K562 (cell line): ENCODE measurements at regions not wholly inside any gene's neighbourhood (a gene's known extent, or its start where the extent isn't known, plus 50 kb on each side); places are given as distances from the start of the nearest gene placed in this dataset.

Experiments
- ELF2 ChIP-seq: fragments of 250-450 bp; sonication (Bioruptor Pico); IDR thresholded peaks from 2 replicates; pipeline ENCODE4 v1.5.0; 2021; ENCODE audit warnings: mild to moderate bottlenecking
- HDAC1 ChIP-seq, 2 experiments: fragments of 450-650 bp; IDR thresholded peaks; 2 replicates each; pipeline ENCODE4 v1.6.1; 2016 to 2017; ENCODE audit warnings: inconsistent platforms in 1 of 2, mild to moderate bottlenecking in 1 of 2, moderate library complexity in 1 of 2
- NR1H2 ChIP-seq: sonication (generic); formaldehyde crosslinking; IDR thresholded peaks from 2 replicates; pipeline ENCODE4 v1.4.0; 2020; ENCODE audit warnings: mild to moderate bottlenecking, missing genetic modification reagents
- PHB2 ChIP-seq: fragments of 450-650 bp; IDR thresholded peaks from 2 replicates; pipeline ENCODE4 v1.6.1; 2017; ENCODE audit warnings: low read depth
- THRAP3 ChIP-seq: fragments of 450-650 bp; IDR thresholded peaks from 2 replicates; pipeline ENCODE4 v1.6.1; 2016; ENCODE audit warnings: mild to moderate bottlenecking, inconsistent platforms, borderline replicate concordance
- TF ChIP-seq, protein P1 (sequence below): fragments of 200-600 bp; sonication (generic); IDR thresholded peaks from one replicate; pipeline ENCODE4 v1.6.1; 2012; ENCODE audit warnings: mild to moderate bottlenecking, low read depth, low read length, inconsistent platforms
- TF ChIP-seq, protein P2 (sequence below), 2 experiments: IDR thresholded peaks; 2 replicates each; pipeline ENCODE4 v1.6.1; 2012; ENCODE audit warnings: improper control_type of control experiment in 2 of 2, low read depth in 2 of 2, low read length in 2 of 2, borderline replicate concordance in 1 of 2
- TF ChIP-seq, protein P3 (sequence below): fragments of 250-450 bp; sonication (Bioruptor Pico); IDR thresholded peaks from 2 replicates; pipeline ENCODE4 v1.5.0; 2022; ENCODE audit warnings: mild to moderate bottlenecking
- TF ChIP-seq, protein P4 (sequence below): sonication (generic); formaldehyde crosslinking; IDR thresholded peaks from 2 replicates; pipeline ENCODE4 v1.9.0; 2022; ENCODE audit warnings: mild to moderate bottlenecking, missing genetic modification reagents

DNA sequence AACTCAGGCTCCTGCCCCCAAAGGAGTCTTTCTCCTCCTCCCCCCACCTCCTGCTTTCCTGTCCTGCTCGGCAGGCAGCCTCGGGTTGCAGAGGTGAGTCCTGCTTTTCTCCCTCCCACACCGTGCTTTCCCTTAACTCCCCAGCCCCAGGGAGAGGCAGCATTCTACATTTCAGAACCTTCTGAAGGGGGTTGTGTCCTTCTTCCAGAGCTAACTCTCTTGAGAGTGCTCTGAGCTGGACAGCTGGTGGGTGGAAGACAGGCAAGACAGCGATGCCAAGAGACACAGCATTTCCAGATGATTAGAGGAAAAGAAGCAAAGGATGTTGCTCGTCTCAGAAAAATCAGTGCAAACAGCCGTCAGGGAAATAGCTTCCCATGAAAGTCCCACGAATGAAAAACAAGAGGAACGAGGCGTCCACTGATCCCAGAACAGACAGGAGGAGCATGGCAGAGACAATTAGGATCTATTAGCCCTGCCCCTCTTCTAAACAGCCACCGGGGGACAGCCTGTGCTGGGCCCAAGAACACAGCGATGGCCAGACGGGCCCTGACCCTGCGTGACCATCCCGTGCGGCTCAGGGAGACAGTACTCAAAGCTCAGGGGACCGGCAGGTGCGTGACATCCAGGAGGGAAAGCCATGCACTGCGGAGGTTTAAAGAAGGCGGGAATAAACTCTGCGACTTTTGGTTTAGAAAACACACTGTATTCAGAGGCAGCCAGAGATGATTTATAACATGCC is 216.5 kb upstream of the RTL1 start (continued):
- TF ChIP-seq, protein P1, sequence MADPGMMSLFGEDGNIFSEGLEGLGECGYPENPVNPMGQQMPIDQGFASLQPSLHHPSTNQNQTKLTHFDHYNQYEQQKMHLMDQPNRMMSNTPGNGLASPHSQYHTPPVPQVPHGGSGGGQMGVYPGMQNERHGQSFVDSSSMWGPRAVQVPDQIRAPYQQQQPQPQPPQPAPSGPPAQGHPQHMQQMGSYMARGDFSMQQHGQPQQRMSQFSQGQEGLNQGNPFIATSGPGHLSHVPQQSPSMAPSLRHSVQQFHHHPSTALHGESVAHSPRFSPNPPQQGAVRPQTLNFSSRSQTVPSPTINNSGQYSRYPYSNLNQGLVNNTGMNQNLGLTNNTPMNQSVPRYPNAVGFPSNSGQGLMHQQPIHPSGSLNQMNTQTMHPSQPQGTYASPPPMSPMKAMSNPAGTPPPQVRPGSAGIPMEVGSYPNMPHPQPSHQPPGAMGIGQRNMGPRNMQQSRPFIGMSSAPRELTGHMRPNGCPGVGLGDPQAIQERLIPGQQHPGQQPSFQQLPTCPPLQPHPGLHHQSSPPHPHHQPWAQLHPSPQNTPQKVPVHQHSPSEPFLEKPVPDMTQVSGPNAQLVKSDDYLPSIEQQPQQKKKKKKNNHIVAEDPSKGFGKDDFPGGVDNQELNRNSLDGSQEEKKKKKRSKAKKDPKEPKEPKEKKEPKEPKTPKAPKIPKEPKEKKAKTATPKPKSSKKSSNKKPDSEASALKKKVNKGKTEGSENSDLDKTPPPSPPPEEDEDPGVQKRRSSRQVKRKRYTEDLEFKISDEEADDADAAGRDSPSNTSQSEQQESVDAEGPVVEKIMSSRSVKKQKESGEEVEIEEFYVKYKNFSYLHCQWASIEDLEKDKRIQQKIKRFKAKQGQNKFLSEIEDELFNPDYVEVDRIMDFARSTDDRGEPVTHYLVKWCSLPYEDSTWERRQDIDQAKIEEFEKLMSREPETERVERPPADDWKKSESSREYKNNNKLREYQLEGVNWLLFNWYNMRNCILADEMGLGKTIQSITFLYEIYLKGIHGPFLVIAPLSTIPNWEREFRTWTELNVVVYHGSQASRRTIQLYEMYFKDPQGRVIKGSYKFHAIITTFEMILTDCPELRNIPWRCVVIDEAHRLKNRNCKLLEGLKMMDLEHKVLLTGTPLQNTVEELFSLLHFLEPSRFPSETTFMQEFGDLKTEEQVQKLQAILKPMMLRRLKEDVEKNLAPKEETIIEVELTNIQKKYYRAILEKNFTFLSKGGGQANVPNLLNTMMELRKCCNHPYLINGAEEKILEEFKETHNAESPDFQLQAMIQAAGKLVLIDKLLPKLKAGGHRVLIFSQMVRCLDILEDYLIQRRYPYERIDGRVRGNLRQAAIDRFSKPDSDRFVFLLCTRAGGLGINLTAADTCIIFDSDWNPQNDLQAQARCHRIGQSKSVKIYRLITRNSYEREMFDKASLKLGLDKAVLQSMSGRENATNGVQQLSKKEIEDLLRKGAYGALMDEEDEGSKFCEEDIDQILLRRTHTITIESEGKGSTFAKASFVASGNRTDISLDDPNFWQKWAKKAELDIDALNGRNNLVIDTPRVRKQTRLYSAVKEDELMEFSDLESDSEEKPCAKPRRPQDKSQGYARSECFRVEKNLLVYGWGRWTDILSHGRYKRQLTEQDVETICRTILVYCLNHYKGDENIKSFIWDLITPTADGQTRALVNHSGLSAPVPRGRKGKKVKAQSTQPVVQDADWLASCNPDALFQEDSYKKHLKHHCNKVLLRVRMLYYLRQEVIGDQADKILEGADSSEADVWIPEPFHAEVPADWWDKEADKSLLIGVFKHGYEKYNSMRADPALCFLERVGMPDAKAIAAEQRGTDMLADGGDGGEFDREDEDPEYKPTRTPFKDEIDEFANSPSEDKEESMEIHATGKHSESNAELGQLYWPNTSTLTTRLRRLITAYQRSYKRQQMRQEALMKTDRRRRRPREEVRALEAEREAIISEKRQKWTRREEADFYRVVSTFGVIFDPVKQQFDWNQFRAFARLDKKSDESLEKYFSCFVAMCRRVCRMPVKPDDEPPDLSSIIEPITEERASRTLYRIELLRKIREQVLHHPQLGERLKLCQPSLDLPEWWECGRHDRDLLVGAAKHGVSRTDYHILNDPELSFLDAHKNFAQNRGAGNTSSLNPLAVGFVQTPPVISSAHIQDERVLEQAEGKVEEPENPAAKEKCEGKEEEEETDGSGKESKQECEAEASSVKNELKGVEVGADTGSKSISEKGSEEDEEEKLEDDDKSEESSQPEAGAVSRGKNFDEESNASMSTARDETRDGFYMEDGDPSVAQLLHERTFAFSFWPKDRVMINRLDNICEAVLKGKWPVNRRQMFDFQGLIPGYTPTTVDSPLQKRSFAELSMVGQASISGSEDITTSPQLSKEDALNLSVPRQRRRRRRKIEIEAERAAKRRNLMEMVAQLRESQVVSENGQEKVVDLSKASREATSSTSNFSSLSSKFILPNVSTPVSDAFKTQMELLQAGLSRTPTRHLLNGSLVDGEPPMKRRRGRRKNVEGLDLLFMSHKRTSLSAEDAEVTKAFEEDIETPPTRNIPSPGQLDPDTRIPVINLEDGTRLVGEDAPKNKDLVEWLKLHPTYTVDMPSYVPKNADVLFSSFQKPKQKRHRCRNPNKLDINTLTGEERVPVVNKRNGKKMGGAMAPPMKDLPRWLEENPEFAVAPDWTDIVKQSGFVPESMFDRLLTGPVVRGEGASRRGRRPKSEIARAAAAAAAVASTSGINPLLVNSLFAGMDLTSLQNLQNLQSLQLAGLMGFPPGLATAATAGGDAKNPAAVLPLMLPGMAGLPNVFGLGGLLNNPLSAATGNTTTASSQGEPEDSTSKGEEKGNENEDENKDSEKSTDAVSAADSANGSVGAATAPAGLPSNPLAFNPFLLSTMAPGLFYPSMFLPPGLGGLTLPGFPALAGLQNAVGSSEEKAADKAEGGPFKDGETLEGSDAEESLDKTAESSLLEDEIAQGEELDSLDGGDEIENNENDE = no peak
- TF ChIP-seq HDAC1 (IDR thresholded peaks at IDR 0.05) = no peak
- TF ChIP-seq PHB2 = no peak
- TF ChIP-seq THRAP3 = no peak
- no peak for TF ChIP-seq NR1H2
- TF ChIP-seq, protein P2, sequence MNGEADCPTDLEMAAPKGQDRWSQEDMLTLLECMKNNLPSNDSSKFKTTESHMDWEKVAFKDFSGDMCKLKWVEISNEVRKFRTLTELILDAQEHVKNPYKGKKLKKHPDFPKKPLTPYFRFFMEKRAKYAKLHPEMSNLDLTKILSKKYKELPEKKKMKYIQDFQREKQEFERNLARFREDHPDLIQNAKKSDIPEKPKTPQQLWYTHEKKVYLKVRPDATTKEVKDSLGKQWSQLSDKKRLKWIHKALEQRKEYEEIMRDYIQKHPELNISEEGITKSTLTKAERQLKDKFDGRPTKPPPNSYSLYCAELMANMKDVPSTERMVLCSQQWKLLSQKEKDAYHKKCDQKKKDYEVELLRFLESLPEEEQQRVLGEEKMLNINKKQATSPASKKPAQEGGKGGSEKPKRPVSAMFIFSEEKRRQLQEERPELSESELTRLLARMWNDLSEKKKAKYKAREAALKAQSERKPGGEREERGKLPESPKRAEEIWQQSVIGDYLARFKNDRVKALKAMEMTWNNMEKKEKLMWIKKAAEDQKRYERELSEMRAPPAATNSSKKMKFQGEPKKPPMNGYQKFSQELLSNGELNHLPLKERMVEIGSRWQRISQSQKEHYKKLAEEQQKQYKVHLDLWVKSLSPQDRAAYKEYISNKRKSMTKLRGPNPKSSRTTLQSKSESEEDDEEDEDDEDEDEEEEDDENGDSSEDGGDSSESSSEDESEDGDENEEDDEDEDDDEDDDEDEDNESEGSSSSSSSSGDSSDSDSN (IDR thresholded peaks at IDR 0.05; ENCODE audit: borderline replicate concordance in 1 of 2, low read depth in 2 of 2, low read length in 2 of 2) = no peak
- TF ChIP-seq, protein P3, sequence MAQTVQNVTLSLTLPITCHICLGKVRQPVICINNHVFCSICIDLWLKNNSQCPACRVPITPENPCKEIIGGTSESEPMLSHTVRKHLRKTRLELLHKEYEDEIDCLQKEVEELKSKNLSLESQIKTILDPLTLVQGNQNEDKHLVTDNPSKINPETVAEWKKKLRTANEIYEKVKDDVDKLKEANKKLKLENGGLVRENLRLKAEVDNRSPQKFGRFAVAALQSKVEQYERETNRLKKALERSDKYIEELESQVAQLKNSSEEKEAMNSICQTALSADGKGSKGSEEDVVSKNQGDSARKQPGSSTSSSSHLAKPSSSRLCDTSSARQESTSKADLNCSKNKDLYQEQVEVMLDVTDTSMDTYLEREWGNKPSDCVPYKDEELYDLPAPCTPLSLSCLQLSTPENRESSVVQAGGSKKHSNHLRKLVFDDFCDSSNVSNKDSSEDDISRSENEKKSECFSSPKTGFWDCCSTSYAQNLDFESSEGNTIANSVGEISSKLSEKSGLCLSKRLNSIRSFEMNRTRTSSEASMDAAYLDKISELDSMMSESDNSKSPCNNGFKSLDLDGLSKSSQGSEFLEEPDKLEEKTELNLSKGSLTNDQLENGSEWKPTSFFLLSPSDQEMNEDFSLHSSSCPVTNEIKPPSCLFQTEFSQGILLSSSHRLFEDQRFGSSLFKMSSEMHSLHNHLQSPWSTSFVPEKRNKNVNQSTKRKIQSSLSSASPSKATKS = no peak
- no peak for TF ChIP-seq ELF2 (CRISPR knock-in tag)
- TF ChIP-seq, protein P4, sequence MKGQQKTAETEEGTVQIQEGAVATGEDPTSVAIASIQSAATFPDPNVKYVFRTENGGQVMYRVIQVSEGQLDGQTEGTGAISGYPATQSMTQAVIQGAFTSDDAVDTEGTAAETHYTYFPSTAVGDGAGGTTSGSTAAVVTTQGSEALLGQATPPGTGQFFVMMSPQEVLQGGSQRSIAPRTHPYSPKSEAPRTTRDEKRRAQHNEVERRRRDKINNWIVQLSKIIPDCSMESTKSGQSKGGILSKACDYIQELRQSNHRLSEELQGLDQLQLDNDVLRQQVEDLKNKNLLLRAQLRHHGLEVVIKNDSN (CRISPR knock-in tag) = no peak
